Urinary bladder (tissue), 3 donors: ENCODE measurements at regions not wholly inside any gene's neighbourhood (a gene's known extent, or its start where the extent isn't known, plus 50 kb on each side); places are given as distances from the start of the nearest gene placed in this dataset.
A peak's percentile ranks its signal among the peaks of the same experiment; 100 is the strongest.

Experiments used
- DNase-seq: peaks from one replicate; pipeline ENCODE4 v3.0.0-alpha.2; 2015; ENCODE audit errors: extremely low spot score
- H3K27ac ChIP-seq: one replicate; pipeline ENCODE4 v1.5.1; 2013; ENCODE audit warnings: low read depth, mild to moderate bottlenecking, moderate library complexity
- H3K36me3 ChIP-seq: one replicate; pipeline ENCODE4 v1.6.1; 2013; ENCODE audit warnings: mild to moderate bottlenecking, moderate library complexity; ENCODE audit not compliant: insufficient read depth
- H3K4me1 ChIP-seq: one replicate; pipeline ENCODE4 v1.6.1; 2013; ENCODE audit warnings: mild to moderate bottlenecking, moderate library complexity; ENCODE audit not compliant: insufficient read depth
- H3K4me3 ChIP-seq: one replicate; pipeline ENCODE4 v1.5.1; 2013; ENCODE audit warnings: low read depth, low read length
- WGBS: extraction: QIAGEN DNeasy Blood & Tissue Kit; methylation state at CpG from one replicate; pipeline ENCODE4 v1.1.7; 2013; 5-methylcytosine and 5-hydroxymethylcytosine counted together
- donor health status: healthy with polysubstance abuse.
- donor health status: healthy.

DNA sequence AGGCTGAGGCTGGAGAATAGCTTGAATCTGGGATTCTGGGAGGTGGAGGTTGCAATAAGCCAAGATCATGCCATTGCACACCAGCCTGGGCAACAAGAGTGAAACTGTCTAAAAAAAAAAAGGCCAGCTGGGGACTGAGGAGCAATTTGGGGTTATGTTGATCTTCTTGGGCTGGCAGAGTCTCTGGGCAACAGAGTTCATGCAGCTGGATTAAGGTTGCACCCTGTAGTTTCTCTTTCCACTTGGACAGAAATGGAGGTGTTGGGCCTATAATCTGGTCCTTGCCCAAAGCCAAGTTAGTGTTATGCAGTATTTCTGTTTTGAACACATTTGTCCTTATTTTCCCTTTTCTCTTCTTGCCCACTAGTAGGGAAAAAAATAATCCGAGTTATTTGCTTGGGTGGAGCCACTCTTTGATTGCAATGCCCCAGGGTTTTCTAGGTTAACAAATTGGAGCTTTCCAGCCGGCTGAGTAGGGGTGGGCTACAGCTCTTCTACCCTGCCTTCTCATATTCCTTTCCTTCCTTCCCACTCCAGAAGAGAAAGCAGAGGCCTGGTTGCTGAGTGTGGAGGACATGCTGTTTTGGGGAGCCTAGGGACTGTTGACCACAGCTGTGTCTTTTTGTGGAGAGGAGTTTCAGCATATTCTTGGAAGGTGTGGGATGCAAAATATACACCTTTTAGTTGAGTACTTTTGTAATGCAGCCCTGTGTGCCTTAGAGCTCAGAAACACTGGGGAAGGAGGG, 213.9 kb downstream of the SOX4 start:
- Histone ChIP-seq H3K36me3 (no peaks in the 10 kb centered on the region), H3K27ac (peak overlapping the region; percentile 6), H3K4me1 (peaks cover 2% of the 10 kb centered on the region), H3K4me3 (no peak overlapping the region)
- WGBS = 64% methylated on average over 2 of the region's 2 CpGs
- no peak for DNase-seq

DNA sequence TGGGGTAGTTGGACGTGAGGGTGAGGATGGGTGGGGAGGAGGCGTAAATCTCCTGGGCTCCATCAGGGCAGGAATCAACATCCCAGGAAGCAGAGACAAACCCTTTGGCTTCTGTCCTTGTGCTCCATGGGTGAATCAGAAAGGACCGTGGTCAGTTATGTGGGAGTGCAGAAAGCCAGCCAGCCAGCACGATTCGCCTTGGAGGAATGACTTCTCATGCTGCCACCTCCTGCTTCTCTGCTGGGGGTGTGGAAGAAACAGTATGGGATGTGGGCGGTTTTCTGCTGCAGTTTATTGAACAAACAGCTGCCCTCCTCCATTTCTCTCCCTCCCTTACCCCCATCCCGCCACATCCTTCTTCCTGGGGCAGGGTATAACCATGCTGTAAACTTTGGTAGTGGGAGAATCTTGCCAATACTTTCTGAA, 214.5 kb downstream of the SOX4 start:
- Histone ChIP-seq H3K36me3 (no peaks in the 10 kb centered on the region), H3K27ac (no peak overlapping the region), H3K4me1 (peaks cover 2% of the 10 kb centered on the region), H3K4me3 (no peak overlapping the region)
- DNase-seq = no peak
- WGBS = 44% methylated on average over 7 of the region's 7 CpGs

DNA sequence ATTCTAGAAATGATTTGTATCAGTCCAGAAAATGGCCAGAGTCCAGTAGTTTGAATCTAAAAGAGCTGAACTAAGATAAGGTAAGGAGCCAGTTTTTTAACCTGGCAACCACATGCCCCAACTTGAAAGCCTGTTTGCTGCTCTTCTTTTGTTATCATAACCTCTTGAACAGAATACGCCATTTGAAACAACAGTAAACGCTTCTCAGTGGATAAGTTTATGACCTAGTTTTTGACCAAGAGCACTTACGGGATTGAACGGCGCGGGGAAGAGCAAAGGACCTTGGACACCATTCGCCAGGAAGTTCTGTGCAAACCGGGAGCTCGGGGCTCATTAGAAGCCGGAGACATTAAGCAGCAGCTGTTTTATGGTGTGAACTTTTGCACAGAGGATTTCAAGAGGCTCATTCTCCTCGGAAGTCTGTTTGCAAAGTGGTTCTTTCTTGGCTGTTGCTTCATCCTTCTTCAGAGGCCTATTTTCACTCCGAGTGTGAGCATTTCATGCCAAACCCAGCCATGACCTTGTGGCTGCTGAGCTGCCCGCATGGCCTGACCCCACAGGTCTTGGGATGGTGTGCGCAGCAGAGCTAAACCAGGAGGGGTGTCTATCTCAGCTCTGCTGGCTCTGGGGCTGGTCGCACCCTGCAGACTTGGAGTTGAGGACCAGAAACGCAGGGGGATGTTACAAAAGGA, 215.1 kb downstream of the SOX4 start:
- H3K36me3 ChIP-seq = no peaks in the 10 kb centered on the region
- WGBS = 41% methylated on average over 16 of the region's 16 CpGs
- peak overlapping the region; percentile 14 for H3K27ac ChIP-seq
- DNase-seq = no peak
- H3K4me1 ChIP-seq = peaks cover 2% of the 10 kb centered on the region
- H3K4me3 ChIP-seq = no peak overlapping the region

DNA sequence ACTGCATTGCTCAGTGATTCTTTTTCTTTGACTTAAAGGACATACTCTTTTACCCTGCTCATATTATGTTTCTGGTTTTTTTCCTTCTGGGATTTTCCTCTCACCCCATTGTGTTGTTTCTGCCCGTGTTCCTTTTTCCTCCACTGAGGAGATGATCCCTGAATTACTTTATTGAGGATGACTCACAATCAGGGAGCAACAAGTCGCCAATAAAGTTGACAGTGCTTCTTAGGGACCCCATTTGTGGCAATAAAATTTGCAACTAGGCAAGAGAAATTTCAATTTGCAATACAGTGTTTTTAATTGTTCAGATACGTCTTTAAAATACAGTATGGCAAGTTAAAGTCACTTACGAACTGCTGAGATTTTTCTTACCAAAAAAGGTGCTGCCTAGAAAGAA, 217.9 kb downstream of the SOX4 start:
- WGBS = 48% methylated on average over 4 of the region's 4 CpGs

DNA sequence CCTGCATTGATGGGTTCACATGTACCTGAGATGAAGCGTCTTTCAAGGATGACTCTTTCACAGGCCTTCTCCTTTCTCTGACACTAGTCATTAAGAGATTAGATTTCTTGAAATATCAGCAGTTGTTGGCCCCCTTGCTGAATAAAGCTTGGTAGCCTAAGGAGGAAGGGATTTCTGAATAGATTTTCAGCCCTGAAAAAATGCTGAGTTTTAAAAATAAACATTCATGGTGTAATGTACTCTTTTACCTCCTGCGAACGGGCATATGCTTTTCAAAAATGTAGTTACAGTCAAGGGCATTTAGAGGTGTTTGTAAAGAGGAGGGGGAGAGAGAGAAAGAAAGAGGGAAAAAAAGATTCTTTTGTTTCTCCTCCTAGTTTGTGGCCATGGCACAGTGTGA, 222.7 kb downstream of the SOX4 start:
- WGBS = 90% methylated on average over 3 of the region's 3 CpGs

More for the DNA sequence above, 217.9 kb downstream of the SOX4 start:
- Histone ChIP-seq H3K4me1 (peaks cover 2% of the 10 kb centered on the region), H3K4me3 (no peak overlapping the region), H3K36me3 (no peaks in the 10 kb centered on the region), H3K27ac (no peak overlapping the region)
- DNase-seq = no peak

DNA sequence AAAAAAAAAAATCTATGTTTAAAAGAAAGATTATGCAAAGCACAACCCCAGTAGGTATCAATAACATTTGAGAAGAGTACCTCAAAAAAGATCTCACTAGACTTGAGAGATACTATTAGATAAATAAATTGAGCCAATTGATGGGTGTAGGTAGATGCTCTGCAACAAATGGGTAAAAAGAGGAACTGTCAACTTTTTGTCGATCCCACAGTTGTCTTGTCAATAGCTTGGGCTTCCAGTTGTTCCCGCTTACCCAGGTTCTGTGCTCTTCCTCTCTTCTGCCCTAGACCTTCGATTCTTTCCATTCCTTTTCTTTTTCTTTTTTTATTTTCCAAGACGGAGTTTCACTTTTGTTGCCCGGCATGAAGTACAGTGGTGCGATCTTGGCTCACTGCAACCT, 226.9 kb downstream of the SOX4 start:
- Histone ChIP-seq H3K4me1 (no peaks in the 10 kb centered on the region), H3K4me3 (no peak overlapping the region), H3K27ac (no peak overlapping the region), H3K36me3 (no peaks in the 10 kb centered on the region)
- DNase-seq = no peak
- 97% methylated on average over 6 of the region's 6 CpGs for WGBS

More for the DNA sequence above, 222.7 kb downstream of the SOX4 start:
- H3K4me3 ChIP-seq = no peak overlapping the region
- no peaks in the 10 kb centered on the region for H3K4me1 ChIP-seq
- H3K36me3 ChIP-seq = no peaks in the 10 kb centered on the region
- DNase-seq = no peak
- H3K27ac ChIP-seq = no peak overlapping the region

DNA sequence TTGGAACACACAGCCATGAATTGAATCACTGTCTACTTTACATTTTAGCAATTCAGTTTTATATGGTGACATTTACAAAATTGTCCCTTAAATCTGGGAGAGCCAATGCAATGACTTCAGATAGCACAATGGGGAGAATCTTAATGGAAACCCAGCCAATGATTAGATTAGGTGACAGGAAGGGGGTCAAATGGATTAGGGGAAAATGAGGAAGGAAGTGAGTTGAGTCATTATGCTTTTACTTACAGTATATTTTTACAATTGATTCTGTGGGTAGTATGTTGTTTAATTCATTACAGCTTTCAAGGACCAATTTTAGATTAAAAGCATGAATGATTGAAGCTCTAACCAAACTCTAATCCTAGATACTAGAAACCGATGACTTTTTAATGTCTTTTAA, 229.8 kb downstream of the SOX4 start:
- Histone ChIP-seq H3K27ac (no peak overlapping the region), H3K36me3 (no peaks in the 10 kb centered on the region), H3K4me1 (no peaks in the 10 kb centered on the region), H3K4me3 (no peak overlapping the region)
- no peak for DNase-seq
- whole genome bisulfite sequencing = 65% methylated on average over 1 of the region's 1 CpG

DNA sequence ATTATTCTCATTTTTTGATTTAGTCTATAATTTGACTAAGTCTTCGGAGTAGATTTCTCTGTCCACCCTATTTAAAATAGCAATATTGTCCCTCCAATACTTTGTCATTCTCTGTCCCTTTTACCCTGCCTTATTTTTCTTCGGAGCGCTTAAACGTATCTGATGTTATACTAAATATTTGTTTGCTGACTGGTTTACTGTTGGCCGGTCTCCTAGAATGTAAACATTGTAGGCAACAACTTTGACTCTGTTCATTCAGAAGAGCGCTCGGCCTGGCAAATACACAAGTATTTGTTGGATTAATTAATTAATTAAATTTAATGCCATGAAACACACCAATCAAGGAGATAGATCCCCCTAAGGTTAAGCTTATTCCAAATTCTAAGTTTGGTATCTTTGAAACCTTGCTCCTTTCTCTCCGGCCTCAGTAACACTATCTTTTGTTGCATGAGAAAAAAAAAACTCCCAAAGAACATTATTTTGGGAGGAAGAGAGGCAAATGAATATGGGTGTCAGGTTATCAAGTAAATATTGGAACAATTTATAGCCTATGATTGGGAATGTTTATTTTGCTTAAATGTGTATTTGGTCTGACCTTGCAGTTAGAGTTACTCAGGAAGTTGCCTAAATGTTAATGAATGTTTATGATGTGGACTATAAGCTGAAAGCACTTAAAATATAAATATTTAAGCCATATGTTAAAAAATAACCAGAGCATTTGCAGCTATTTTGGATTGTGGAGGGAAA, 231.1 kb downstream of the SOX4 start:
- Histone ChIP-seq H3K27ac (no peak overlapping the region), H3K36me3 (no peaks in the 10 kb centered on the region), H3K4me3 (no peak overlapping the region), H3K4me1 (no peaks in the 10 kb centered on the region)
- no peak for DNase-seq
- WGBS = 58% methylated on average over 8 of the region's 8 CpGs

DNA sequence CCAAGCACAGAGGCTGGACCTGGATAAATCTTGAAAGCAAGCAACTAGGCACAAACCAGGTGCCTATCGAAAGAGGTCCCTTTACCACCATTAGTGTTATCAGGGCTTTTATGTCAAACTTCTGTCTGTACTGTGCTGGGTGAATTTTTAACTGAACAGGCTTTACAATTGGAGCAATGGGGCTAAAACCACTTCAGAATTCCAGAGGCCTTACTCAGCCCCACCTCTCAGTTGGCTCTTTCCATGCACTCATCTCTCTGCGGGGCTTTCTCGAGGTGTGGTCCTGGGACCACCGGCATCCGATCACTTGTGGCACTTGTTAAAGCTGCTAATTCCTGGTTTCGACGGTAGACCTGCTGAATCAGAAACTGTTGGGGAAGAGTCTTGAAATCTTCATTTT, 232.5 kb downstream of the SOX4 start:
- H3K4me3 ChIP-seq = no peak overlapping the region
- 87% methylated on average over 7 of the region's 7 CpGs for WGBS
- no peak for DNase-seq
- no peaks in the 10 kb centered on the region for H3K4me1 ChIP-seq
- no peaks in the 10 kb centered on the region for H3K36me3 ChIP-seq
- no peak overlapping the region for H3K27ac ChIP-seq

DNA sequence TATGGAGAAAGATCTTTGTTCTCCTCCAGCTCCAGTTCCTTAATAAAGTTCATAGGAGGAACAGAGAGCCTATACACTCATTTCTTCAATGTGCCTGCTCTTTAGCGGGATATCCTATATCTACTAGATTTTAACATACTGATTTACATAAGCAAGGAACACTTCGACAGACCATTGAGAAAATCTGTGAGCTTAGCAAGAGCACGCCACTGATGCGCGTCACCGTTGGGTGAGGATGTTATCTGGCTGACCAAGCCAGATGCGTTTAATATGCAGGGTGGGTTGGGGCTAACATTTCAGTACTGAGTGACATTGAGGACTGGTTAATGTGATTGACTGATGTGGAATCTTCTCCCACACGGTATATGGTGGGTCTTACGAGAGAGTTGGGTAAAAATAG, 233.4 kb downstream of the SOX4 start:
- no peak overlapping the region for H3K27ac ChIP-seq
- H3K4me3 ChIP-seq = no peak overlapping the region
- 97% methylated on average over 9 of the region's 9 CpGs for WGBS
- DNase-seq = no peak
- no peaks in the 10 kb centered on the region for H3K4me1 ChIP-seq
- H3K36me3 ChIP-seq = no peaks in the 10 kb centered on the region

DNA sequence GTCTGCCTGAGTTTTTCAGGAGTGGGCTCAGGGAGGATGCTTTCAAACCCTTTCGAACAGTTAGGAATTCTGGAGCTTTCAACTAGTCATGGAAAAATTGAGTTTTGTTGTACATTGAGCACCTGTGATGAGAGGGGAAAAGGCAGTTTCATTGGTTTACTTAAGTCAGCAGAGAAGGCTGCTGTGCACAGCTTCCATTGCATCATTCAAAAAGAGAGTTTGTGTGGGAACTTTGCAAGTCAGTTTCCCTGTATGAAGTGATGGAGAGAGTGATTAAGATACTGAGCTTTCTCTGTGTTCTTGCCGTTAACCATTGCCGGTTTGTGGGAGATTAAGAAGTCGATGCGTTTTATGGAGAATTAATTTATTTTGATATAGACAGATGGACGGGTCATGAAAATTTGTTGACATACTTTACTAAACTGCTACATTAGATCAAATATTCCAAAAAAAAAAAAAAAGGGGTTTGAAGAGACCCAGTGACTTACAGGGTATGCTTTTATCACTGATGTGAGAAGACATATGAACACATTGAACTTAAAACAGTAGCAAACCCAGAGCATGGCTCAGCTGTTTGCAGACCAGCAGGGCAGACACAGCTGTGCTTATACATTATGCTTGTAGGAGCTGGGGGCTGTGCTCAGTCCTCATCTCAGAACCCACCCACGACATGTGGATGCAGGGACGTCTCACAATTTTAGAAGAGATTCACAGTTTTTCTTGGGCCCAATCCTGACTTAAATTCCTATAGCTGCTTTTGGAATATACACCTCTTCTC, 234.1 kb downstream of the SOX4 start:
- Histone ChIP-seq H3K27ac (no peak overlapping the region), H3K4me1 (no peaks in the 10 kb centered on the region), H3K36me3 (no peaks in the 10 kb centered on the region), H3K4me3 (no peak overlapping the region)
- no peak for DNase-seq
- WGBS = 71% methylated on average over 8 of the region's 8 CpGs

DNA sequence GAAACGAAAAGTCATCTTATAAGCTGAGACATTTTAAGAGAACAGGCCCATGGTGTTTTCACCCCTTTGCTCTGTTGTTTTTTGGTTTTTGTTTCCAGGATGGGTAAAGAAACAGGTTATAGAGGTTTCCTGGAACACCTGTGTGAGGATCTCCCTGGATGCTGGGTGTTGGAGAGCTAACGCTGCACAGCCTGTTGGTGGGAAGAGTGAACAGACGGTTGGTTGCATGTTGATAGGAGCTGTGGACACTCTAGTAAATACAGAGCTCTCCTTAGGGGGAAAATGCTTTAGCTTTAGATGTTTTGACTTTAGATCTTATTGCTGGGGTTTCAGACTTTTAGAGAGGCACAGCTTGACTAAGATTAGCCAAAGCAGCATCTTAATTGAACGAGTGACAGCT, 235.2 kb downstream of the SOX4 start:
- no peak overlapping the region for H3K27ac ChIP-seq
- H3K36me3 ChIP-seq = no peaks in the 10 kb centered on the region
- WGBS = 89% methylated on average over 4 of the region's 4 CpGs
- H3K4me1 ChIP-seq = no peaks in the 10 kb centered on the region
- no peak overlapping the region for H3K4me3 ChIP-seq
- no peak for DNase-seq

DNA sequence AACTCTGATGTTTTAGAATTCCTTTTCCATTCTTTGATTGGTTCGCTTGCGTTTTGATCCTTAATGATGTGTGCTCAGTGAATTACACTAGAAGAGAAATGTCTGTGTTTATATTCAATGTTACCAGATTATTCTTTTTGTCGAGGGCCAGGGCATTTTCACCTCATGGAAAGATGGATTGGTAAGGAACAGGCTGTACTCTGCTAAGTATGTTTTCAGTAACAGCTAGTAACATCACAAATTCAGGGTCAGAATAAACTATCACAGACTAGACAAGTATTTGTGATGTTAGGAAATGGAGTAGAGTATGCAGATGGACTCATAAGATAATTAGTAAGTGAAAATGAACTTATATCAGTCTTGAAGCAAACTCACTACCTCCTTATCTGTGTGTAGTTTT, 235.6 kb downstream of the SOX4 start:
- no peak overlapping the region for H3K4me3 ChIP-seq
- H3K27ac ChIP-seq = no peak overlapping the region
- no peaks in the 10 kb centered on the region for H3K36me3 ChIP-seq
- no peak for DNase-seq
- no peaks in the 10 kb centered on the region for H3K4me1 ChIP-seq
- 77% methylated on average over 3 of the region's 3 CpGs for WGBS
